Type B pancreatic cell (in vitro differentiated cells): ENCODE measurements at regions not wholly inside any gene's neighbourhood (a gene's known extent, or its start where the extent isn't known, plus 50 kb on each side); places are given as distances from the start of the nearest gene placed in this dataset.

Experiments
- DNase-seq: peaks from one replicate; pipeline ENCODE4 v3.0.0; 2021; ENCODE audit warnings: mixed read lengths; ENCODE audit not compliant: unreplicated experiment; ENCODE audit errors: extremely low spot score
- H3K27ac Mint-ChIP-seq: 2 replicates; pipeline ENCODE4 v1.8.0; 2021; ENCODE audit warnings: mild to moderate bottlenecking, mixed read lengths
- H3K27me3 Mint-ChIP-seq: 2 replicates; pipeline ENCODE4 v1.8.0; 2021; ENCODE audit warnings: mixed read lengths
- H3K36me3 Mint-ChIP-seq: 2 replicates; pipeline ENCODE4 v1.8.0; 2021; ENCODE audit warnings: mixed read lengths
- H3K4me1 Mint-ChIP-seq: one replicate; pipeline ENCODE4 v1.8.0; 2021; ENCODE audit warnings: mixed read lengths; ENCODE audit not compliant: unreplicated experiment
- H3K4me3 Mint-ChIP-seq: 2 replicates; pipeline ENCODE4 v1.8.0; 2021; ENCODE audit warnings: mild to moderate bottlenecking, mixed read lengths
- H3K9me3 Mint-ChIP-seq: 2 replicates; pipeline ENCODE4 v1.8.0; 2021; ENCODE audit warnings: mixed read lengths
- CTCF ChIP-seq: fragments of 200-600 bp; sonication (generic); conservative IDR thresholded peaks from 2 replicates; pipeline ENCODE4 v1.5.0; 2021; ENCODE audit warnings: antibody characterized with exemption, mild to moderate bottlenecking

- Mint-ChIP-seq H3K27me3 (peaks cover 28% of the 10 kb centered on the region), H3K4me1 (no peaks in the 10 kb centered on the region), H3K36me3 (no peaks in the 10 kb centered on the region), H3K9me3 (no peaks in the 10 kb centered on the region), H3K27ac (no peak overlapping the region), H3K4me3 (no peak overlapping the region)
- peak; percentile 60 for DNase-seq
- no peak for TF ChIP-seq CTCF
Measured at GRCh38 chr1:29747196-29747595, 510.9 kb downstream of the PTPRU start.

GRCh38 chr1:29746076-29746665 lies 509.8 kb downstream of the PTPRU start:
- H3K27ac Mint-ChIP-seq, result no peak overlapping the region
- no peak for TF ChIP-seq CTCF
- DNase-seq, result no peak
- no peaks in the 10 kb centered on the region for H3K9me3 Mint-ChIP-seq
- H3K27me3 Mint-ChIP-seq, result peaks cover 31% of the 10 kb centered on the region
- no peak overlapping the region for H3K4me3 Mint-ChIP-seq
- H3K4me1 Mint-ChIP-seq, result no peaks in the 10 kb centered on the region
- no peaks in the 10 kb centered on the region for H3K36me3 Mint-ChIP-seq

- Mint-ChIP-seq H3K27ac (no peak overlapping the region), H3K27me3 (peaks cover 33% of the 10 kb centered on the region), H3K9me3 (no peaks in the 10 kb centered on the region), H3K36me3 (no peaks in the 10 kb centered on the region), H3K4me1 (no peaks in the 10 kb centered on the region), H3K4me3 (no peak overlapping the region)
- no peak for TF ChIP-seq CTCF
- DNase-seq, result no peak
Measured at GRCh38 chr1:29744684-29745490, 508.6 kb downstream of the PTPRU start.

GRCh38 chr1:29743931-29744330 lies 507.6 kb downstream of the PTPRU start:
- Mint-ChIP-seq H3K36me3 (no peaks in the 10 kb centered on the region), H3K27me3 (peaks cover 35% of the 10 kb centered on the region), H3K27ac (no peak overlapping the region), H3K9me3 (no peaks in the 10 kb centered on the region), H3K4me1 (no peaks in the 10 kb centered on the region), H3K4me3 (no peak overlapping the region)
- no peak for TF ChIP-seq CTCF
- no peak for DNase-seq

- Mint-ChIP-seq H3K27ac (no peak overlapping the region), H3K27me3 (peaks cover 35% of the 10 kb centered on the region), H3K4me1 (no peaks in the 10 kb centered on the region), H3K9me3 (no peaks in the 10 kb centered on the region), H3K36me3 (no peaks in the 10 kb centered on the region), H3K4me3 (no peak overlapping the region)
- TF ChIP-seq CTCF, result no peak
- no peak for DNase-seq
Measured at GRCh38 chr1:29743264-29743663, 506.9 kb downstream of the PTPRU start.
